NCI-H146 treated with DMSO at 0.1 percent for 48 hours (cell line): ENCODE measurements at regions not wholly inside any gene's neighbourhood (a gene's known extent, or its start where the extent isn't known, plus 50 kb on each side); places are given as distances from the start of the nearest gene placed in this dataset.

Source experiments
- DNase-seq: peaks from one replicate; lab custom pipeline; 2025; ENCODE audit not compliant: unreplicated experiment; lab: John Stamatoyannopoulos, UW

DNA sequence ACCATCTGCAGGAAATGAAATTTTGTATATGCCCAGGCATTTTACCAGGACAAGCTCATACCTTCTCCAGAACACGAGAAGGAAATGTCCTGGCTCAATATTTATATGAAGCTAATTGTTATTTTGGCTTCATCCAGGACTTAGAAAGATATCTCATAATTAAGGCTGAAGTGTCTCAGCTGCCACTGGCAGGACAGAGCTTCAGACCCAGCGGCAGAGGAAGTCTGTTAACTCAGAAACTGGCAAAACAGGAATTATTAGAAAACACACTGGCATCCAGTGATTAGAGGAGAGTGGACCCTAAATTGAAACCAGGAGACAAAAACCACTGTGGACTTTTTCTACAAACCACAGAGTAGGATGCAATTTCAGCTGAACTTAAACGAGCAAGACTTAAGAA lies 329.7 kb downstream of the CYRIA start:
- no peak for DNase-seq

DNA sequence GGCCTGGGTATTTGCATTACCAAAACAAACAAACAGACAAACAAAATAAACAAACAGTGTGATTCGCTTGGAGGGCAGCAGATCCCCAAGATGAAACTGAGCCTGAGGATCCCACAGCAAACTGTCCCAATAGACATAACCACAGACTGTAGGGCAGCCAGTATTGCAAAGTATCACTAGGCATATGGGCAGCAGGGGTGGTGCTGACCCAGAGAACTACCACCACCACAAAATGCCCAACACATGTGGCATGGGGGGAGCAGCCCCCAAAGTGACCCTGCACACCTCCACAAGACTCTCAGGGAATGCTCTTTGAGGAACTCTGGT lies 330.1 kb downstream of the CYRIA start:
- no peak for DNase-seq

DNA sequence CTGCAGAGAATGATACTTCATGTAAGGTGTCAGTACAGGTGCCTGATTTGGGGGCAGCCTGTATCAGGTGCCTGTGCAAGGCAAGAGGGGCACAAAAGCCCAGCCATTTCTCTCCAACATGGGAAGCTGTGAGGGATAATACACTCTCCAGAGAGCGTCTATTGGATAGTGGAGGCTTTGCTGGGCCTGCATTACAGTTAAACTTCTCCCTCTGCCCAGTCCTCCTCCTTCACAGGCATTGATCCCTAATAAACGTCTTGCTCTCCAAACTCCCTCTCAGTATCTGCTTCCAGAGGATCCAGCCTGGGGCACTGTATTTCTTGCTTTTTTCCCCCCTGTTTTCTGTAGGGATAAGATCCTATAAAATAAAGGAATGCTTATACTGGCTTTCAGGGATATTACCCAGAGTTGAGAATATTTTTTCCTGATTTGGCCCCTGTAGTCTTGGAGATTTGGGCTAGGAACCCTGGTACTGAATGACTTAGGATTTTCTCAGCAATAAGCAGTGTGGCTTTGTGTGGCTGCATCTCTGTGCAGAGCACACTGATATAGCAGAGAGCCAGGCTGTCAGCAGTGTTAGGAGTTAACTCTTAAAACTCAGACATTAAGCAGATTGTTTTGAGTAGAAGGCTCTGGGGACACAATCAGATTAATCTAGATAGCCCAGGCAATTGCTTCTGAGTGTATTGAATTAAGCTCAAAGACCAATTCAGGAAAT lies 330.6 kb downstream of the CYRIA start:
- no peak for DNase-seq

DNA sequence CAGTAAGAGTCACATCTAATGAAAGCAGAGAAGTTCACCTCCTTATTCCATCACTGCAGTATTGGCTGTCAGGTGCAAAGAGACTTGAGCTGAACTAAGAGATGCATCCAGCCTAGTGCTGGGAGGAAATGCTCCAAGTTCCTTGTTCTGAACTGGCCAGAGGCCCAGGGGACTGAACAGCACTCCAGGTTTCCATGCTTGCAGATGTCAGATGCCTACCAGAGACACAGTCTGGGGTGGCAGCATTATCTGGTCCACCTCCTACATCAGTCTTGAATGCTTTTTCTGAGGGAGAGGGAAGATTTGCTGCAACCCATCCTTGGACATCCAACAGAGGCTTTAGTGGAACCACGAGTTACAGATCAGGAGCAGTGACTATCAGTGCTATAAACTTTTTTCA lies 331.3 kb downstream of the CYRIA start:
- no peak for DNase-seq

DNA sequence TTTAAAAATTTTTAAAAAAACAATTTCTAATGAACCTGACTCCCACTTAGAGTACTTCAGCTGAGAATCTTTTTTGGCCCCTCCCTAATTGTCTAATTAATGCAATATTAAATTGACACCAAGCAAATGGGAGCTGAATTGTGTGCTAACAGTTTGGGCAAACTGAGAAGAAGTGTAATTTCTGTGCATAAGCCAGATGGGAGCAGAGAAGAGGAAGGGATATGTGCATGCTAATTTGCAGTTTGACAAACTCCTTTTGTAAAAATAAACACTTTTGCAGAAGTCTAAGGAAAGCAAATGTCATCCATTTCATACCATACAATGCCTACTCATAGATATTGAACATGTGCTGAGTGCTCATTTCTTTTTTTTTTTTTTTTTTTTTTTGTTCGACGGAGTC lies 332.0 kb downstream of the CYRIA start:
- DNase-seq, result no peak

DNA sequence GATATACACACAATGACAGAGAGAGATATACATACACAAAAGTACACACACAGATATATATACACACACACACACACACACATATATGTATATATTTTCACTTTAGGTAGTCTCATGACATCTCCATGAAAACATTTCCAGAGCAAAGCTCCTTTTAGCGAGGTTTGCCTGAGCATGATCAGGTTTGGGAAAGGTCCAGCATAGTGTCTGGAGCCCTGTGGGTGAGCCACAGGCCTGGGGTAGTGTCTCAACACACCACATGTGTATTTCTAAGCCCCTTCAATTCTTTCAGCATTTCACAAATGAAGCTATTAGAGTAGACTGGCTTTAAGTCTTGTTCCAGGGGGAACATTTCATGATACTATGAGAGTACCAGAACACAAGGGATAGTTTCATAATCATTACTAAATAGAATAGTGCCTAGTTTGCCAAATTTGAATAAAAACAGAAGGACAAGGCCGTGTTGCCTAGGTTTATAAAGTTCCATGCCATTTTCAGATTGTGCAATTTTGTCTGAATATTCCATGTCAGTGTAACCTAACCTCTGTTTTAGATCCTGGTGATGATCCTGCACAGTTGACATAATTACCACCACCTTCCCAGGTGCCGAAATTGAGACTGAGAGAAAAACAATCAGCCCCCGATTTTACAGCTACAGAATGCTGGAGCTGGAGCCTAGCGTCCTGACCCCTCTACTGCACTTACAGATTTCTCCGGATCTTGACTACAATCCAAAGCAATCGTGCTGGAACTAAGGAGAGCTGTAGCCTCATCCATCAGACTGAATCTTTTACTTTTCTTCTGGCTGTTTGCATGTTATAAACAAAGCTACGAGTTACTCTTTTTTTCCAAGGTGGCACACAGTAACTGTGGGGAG lies 332.7 kb downstream of the CYRIA start:
- no peak for DNase-seq

DNA sequence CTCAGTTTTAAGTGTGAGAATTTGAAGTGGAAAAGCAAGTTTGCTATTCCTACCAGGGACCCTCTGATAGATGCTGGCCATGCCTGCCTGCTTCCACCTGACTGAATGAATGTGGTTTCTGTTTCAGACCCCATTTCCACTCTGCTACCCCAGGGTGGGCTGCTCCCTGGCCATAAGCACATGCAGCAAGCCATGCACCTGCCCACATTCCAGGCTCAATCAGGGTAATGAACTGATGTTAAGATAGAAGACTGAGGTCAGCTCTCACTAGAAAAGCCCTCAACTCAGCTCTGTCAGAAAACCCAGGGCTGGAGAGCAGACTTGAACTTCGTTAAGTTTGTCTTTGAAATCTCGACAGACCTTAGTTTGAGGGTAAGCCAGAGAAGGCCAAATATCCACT lies 333.9 kb downstream of the CYRIA start:
- no peak for DNase-seq

DNA sequence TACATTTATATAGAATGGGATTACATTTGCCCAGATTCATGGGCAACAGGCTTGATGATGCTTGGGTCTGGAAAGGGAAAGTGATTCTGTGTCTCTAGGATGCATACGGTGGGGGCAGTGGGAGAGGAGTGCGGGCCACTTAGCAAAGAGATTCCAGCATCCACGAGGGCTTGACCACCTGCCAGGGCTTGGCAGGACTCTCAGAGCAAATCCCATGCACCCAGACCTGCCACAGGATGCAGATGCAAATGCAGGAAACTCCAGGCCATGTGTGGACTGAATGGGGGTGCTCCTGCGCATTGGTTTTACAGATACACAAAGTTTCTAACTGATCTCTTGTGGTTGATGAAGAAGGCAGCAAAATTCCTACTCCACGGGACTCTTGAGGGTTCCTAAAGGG lies 334.7 kb downstream of the CYRIA start:
- no peak for DNase-seq

DNA sequence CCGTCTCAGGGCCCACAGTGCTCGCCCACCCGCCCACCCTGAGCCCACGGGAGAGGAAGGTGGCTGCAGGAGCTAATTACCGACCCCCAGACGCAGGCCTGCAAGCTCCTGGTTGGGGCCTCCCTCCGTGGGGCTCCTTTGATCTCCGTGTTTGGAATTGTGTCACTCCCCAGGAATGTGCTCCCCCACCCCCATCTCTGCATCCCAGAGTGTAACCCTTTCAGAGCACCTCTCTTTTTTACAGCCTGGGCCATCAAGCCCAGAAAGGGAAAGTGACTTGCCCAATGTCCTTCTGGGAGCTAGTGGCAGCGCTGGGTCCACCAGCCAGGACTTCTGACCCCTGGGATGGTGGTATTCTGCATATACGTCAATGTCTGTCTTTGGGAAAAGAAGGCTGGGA lies 335.1 kb downstream of the CYRIA start:
- DNase-seq, result no peak

DNA sequence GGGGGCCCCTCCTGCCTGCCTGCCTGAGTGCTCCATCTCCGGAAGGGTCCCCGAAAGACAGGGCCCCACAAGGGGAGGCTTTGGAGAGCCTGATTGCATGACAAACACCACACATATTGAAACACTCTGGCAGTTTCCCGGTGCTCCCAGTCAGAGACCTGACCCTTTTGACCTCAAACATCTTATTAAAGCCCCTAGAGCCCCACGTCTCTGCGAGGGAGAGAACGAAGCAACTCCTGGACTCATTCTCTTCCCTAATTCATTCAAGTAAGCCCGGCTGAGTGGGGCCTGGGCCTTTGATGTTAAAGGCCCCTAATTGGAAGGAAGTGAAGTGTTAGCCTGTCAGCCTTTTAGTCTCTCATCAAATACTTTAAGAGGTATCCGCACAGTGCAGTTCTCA lies 335.6 kb downstream of the CYRIA start:
- no peak for DNase-seq

DNA sequence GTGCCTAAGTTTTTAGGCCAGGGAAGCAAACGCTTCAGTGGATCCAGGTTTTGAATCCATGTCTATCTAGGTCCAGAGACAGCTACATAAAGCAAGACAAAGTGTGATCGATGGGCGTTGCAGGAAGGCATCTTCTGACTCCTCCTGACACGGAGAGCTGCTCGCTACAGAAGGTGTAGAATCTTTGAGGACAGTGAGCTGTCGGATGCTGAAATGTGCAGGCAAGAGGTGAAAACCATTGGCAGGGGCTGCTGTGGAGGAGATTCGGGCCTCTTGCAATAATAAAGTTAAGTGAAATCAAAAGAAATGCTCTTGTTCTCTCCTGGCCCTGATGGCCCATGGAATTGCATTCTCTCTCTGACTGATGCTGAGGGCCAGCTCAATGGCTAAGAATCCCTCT lies 336.2 kb downstream of the CYRIA start:
- DNase-seq, result no peak

DNA sequence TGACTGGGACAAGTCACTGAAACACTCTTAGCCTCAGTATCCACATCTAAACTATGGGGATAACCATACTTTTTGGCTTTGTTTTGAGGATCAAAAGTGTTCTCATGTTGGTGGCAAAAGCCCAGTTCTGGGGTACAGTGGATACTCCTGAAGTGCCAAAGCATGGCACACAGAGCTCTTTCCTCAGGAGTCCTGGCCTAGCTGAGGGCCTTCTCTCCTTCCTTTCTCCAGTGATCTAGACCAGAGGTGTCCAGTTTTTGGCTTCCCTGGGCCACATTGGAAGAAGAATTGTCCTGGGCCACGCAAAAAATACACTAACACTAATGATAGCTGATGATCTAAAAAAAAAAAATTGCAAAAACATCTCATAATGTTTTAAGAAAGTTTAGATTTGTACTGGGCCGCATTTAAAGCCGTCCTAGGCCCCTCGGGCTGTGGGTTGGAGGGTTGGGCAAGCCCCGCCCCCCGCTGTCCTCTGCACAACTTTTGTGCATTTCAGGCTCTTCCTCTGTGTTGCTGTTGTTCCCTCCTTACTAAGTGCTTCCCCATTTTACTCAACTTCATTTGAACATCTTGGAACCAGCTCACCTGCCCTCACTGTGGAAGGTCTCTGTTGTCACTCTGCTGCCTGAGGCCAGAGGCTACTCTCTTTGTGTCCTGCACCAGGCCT lies 337.0 kb downstream of the CYRIA start:
- no peak for DNase-seq

DNA sequence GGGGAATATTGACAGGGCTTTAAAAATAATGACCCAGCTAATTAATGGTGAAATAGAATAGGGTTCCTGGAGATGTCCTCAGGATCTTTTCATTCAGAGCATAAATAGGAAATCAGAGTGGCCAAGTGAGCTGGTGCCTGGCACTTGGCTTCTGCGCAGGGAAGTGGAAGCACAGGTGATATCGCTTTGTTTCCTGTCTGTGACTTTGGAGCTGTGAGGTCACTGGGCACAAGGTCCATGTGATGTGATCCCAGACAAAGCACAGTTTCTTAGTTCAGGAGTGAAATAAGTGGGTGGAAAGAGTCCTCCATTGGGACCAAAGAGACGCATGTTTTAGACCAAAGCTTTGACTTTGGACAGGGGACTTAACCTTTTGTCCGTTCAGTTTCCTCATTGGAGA lies 338.3 kb downstream of the CYRIA start:
- DNase-seq, result no peak

DNA sequence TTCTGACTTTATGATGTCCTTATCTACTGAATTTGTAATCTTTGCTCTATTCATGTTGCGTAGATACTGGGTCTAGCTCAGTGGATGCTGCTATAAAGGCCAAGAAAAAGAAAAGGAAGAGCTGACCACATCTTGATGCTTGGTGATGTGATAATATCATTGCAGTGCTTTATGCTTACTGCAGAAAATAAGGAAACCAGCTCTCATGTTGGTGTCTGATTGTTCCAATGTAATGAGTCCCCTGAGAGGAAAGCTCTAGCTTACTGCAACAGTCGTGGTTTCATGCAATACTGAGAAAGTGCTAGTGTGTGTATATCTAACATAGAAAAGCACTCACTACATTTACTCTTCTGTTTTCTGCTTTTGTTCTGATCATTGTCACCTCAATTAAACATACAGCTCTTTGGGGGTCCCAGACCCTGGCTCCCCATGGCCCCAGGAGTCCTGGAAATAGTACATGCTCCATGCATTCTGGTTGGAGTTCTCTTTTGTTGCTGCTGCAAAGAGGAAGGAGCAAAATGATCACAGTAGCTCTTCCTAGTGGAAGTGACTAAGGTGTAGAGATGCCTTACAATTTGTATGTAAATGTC lies 338.8 kb downstream of the CYRIA start:
- no peak for DNase-seq

DNA sequence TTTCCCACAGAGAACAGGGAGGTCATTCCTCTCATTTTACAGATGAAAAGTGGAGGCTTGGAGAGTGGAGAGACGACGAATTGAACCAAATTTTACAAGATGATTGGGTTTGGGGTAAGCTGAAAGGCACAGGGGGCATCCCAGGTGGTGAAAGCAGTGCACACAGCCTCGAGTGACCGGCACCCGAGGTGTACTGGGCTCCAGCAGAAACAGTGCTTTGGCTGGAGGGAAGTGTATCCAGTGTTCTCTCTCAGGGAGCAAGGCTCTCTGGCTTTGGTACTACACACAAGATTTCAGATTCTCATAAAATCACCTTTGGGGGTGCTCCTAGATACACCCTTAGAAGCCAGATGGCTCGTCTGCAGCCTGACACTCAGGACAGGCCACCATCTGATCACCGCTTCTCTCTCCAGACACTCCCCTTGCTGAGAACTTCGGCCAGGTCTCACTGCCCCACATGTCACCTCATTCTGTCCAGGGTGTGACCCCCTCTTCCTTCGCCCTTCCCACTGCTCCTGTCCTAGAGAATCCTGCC lies 339.6 kb downstream of the CYRIA start:
- DNase-seq, result no peak

DNA sequence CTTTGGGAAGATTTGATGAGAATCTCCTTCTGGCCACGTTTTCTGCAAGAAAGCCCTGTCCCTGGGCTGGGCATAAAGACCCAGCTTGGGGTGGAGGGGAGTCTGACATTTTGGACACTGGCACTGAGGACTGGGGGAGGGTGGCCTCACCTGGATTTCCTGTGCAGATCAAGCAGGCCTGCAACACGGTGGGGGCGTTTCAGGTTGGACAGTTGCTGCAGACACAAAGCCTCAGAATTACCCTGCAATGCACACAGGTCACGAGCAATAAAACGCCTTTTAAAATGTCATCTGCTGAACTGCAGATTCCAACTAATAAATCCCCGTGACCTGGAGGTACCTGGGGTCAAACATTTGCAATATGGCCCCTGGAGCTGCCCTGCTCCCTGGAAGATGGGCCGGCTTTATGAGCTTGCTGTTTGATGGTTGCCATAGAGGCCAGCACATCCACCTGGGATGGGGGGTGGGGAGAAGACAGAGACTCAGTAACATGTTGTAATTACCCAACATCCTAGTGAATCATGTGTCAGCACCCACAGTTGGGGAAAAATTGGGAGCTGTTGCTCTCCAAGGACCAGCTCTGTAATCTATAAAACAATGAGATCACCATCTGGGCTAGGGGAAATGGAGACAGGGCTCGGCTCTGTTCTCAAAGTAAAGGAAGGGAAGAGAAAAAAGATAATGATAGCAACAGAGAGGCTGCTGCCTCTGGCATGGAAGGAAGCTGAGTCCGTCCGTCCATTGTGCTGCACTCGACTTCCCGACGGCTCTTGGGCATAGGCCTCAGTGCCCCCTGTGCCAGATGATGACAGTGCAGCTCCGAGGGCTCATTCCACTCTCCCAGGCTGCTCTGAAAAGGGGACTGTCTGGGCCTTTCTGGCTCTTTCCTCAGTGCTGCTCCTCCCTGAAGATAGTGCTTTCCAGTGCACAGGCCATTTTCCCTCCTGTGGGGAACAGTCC lies 340.3 kb downstream of the CYRIA start:
- no peak for DNase-seq

DNA sequence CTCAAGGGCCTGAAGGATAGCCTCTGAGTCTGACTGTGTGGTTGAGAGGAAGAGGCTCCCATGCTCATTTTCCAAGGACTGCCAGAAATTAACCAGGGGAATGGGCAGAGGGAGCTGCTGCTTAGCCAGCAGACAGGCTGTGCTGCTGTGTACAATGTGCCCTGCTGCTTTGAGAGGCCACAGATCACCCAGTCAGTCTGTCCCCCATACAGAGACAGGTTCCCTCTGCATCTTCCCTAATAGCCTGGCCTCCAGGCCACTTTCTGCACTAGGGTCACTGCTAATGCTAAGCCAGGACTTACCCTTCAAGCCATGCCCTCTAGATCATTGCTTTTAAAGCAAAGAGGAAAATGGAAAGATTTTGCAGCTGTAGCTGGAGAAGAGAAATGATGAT lies 341.1 kb downstream of the CYRIA start:
- DNase-seq, result no peak

DNA sequence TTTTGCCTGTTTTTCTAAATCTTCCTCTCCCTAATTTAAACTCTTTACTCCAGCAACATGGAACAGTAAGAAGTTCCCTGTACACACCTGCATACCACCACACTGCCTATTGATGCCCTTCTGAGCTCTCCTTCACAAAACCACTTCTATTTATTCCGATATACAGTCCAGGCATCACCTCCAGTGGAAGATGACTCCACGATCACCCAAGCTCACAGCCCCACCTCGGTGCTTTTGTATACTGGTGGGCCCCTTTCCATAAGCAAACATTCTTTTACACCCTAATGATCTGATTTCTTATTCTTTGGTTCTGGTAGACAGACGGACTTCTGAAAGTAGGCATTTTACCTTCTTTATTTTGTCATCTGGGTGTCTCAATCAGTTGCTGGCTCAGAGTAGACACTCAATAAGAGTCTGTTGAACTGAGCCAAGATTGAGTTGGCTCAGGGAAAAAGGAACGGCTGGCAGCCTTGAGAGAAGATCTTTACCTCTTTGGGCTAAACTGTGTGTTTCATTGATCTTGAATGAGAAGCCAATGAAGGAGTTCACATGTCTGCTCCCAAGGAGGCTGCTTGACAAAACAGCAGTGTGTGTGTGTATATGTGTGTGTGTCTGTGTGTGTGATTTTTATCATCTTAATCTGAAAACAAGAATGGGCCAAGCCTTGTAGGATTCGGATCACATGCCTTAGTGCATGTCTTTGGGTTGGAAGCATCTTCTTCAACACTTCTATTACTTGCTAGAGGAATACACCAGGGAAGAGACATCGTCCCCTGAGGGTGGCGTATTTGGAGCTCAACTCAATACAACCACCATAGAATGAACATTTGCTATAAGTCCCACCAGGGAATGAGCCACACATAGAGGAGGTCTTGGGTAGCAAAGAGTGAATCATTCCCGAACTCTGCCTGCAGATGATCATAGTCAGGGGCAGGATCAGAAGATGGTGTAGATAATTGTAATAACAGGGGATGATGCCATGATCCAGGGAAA lies 341.8 kb downstream of the CYRIA start:
- no peak for DNase-seq

DNA sequence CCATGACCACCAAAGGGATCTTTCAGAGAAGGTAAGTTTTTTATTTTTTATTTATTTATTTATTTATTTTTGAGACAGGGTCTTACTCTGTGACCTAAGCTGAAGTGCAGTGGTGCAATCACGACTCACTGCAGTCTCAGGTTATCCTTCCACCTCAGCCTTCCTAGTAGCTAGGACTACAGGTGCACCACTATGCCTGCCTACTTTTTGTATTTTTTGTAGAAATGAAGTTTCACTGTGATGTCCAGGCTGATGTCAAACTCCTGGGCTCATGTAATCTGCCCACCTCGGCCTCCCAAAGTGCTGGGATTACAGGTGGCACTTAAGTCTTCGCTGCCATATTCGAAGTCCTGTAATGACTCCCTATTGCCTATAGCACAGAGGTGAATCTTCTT lies 342.5 kb downstream of the CYRIA start:
- DNase-seq, result no peak
